ENCODE measurements at regions not wholly inside any gene's neighbourhood (a gene's known extent, or its start where the extent isn't known, plus 50 kb on each side); places are given as distances from the start of the nearest gene placed in this dataset.

- no peak overlapping the region for H3K27ac ChIP-seq
- H3K27me3 ChIP-seq: no peaks in the 10 kb centered on the region
- no peak overlapping the region for H3K4me3 ChIP-seq
- H3K9me3 ChIP-seq: no peaks in the 10 kb centered on the region
- H3K36me3 ChIP-seq: no peaks in the 10 kb centered on the region
- TF ChIP-seq POLR2AphosphoS5 (IDR thresholded peaks at IDR 0.05; ENCODE audit: insufficient read depth in 1 of 2, low read depth in 1 of 2) (no peak), CTCF (IDR thresholded peaks at IDR 0.05) (no peak), POLR2A (IDR thresholded peaks at IDR 0.05) (no peak)
- no peaks in the 10 kb centered on the region for H3K4me1 ChIP-seq
- intact Hi-C loops (cut with DNase I): no loop called here
- DNase-seq (ENCODE audit: extremely low spot score in 2 of 2): no peak
These were observed 336.3 kb downstream of the CD83 start for GRCh38 chr6:14453712-14454472.

- H3K27me3 ChIP-seq: no peaks in the 10 kb centered on the region
- H3K36me3 ChIP-seq: no peaks in the 10 kb centered on the region
- no peak overlapping the region for H3K27ac ChIP-seq
- H3K9me3 ChIP-seq: no peaks in the 10 kb centered on the region
- intact Hi-C loops (cut with DNase I): no loop called here
- H3K4me3 ChIP-seq: no peak overlapping the region
- DNase-seq (ENCODE audit: extremely low spot score in 2 of 2): no peak
- TF ChIP-seq POLR2AphosphoS5 (IDR thresholded peaks at IDR 0.05; ENCODE audit: insufficient read depth in 1 of 2, low read depth in 1 of 2) (no peak), POLR2A (IDR thresholded peaks at IDR 0.05) (no peak), CTCF (IDR thresholded peaks at IDR 0.05) (no peak)
- no peaks in the 10 kb centered on the region for H3K4me1 ChIP-seq
These were observed 336.9 kb downstream of the CD83 start for GRCh38 chr6:14454473-14454775.

GRCh38 chr6:14455427-14455826 is 337.9 kb downstream of the CD83 start:
- Histone ChIP-seq H3K27me3 (no peaks in the 10 kb centered on the region), H3K4me3 (no peak overlapping the region), H3K27ac (no peak overlapping the region), H3K36me3 (no peaks in the 10 kb centered on the region), H3K9me3 (no peaks in the 10 kb centered on the region), H3K4me1 (no peaks in the 10 kb centered on the region)
- intact Hi-C loops (cut with DNase I): no loop called here
- TF ChIP-seq POLR2AphosphoS5 (IDR thresholded peaks at IDR 0.05; ENCODE audit: insufficient read depth in 1 of 2, low read depth in 1 of 2) (no peak), POLR2A (IDR thresholded peaks at IDR 0.05) (no peak), CTCF (IDR thresholded peaks at IDR 0.05) (no peak)
- no peak for DNase-seq (ENCODE audit: extremely low spot score in 2 of 2)

GRCh38 chr6:14455876-14456648 is 338.5 kb downstream of the CD83 start:
- intact Hi-C loops (cut with DNase I): no loop called here

More at GRCh38 chr6:14455876-14456648, 338.5 kb downstream of the CD83 start:
- H3K9me3 ChIP-seq: no peaks in the 10 kb centered on the region
- no peak overlapping the region for H3K4me3 ChIP-seq
- H3K4me1 ChIP-seq: no peaks in the 10 kb centered on the region
- no peaks in the 10 kb centered on the region for H3K36me3 ChIP-seq
- DNase-seq (ENCODE audit: extremely low spot score in 2 of 2): no peak
- no peak overlapping the region for H3K27ac ChIP-seq
- no peaks in the 10 kb centered on the region for H3K27me3 ChIP-seq
- TF ChIP-seq CTCF (IDR thresholded peaks at IDR 0.05) (no peak), POLR2A (IDR thresholded peaks at IDR 0.05) (no peak), POLR2AphosphoS5 (IDR thresholded peaks at IDR 0.05; ENCODE audit: insufficient read depth in 1 of 2, low read depth in 1 of 2) (no peak)
